H1 (cell line): ENCODE measurements at regions not wholly inside any gene's neighbourhood (a gene's known extent, or its start where the extent isn't known, plus 50 kb on each side); places are given as distances from the start of the nearest gene placed in this dataset.

Source experiments
- CTCF ChIA-PET: fragments of 300-600 bp; sonication (Branson Sonifier 250); formaldehyde crosslinking; loops from one replicate; lab custom pipeline; 2021; ENCODE audit not compliant: partially characterized antibody; lab: Charles Lee
- POLR2A ChIA-PET: fragments of 300-600 bp; sonication (Branson Sonifier 250); formaldehyde crosslinking; loops from one replicate; lab custom pipeline; 2021; ENCODE audit warnings: inconsistent platforms; ENCODE audit not compliant: partially characterized antibody; lab: Charles Lee
- DNase-seq, 2 experiments: peaks; one replicate each; pipeline versions ENCODE4 v3.0.0 to v3.0.0-alpha.2; 2010 to 2022; ENCODE audit warnings: low spot score in 2 of 2, low read depth in 1 of 2, mixed read lengths in 1 of 2
- FAIRE-seq: peaks from 2 replicates; lab custom pipeline; 2011; peaks lifted over from hg19 to GRCh38; lab: Jason Lieb, UNC
- H2AFZ ChIP-seq: 2 replicates; pipeline ENCODE4 v1.8.1; 2012; ENCODE audit warnings: low read length, inconsistent platforms
- H2AK5ac ChIP-seq: 2 replicates; pipeline ENCODE4 v1.6.1; 2013; ENCODE audit warnings: low read depth, low read length
- H2BK120ac ChIP-seq: replicated peaks from 2 replicates; pipeline ENCODE3; 2013; ENCODE audit warnings: low read depth, low read length, inconsistent platforms
- H2BK12ac ChIP-seq: 2 replicates; pipeline ENCODE4 v1.6.1; 2013; ENCODE audit warnings: low read depth, low read length
- H2BK15ac ChIP-seq: 2 replicates; pipeline ENCODE4 v1.6.1; 2013; ENCODE audit warnings: low read length
- H2BK20ac ChIP-seq: 2 replicates; pipeline ENCODE4 v1.6.1; 2013; ENCODE audit warnings: low read length
- H2BK5ac ChIP-seq: 2 replicates; pipeline ENCODE4 v1.6.1; 2013; ENCODE audit warnings: low read depth, low read length
- H3K14ac ChIP-seq: 2 replicates; pipeline ENCODE4 v1.6.1; 2013; ENCODE audit warnings: inconsistent platforms; ENCODE audit not compliant: insufficient read length
- H3K18ac ChIP-seq: 2 replicates; pipeline ENCODE4 v1.6.1; 2013; ENCODE audit warnings: low read length; ENCODE audit errors: extremely low read depth
- H3K23ac ChIP-seq: 2 replicates; pipeline ENCODE4 v1.6.1; 2013; ENCODE audit warnings: inconsistent platforms; ENCODE audit not compliant: insufficient read length
- H3K23me2 ChIP-seq: 2 replicates; pipeline ENCODE4 v1.6.1; 2013; ENCODE audit warnings: low read depth, low read length
- H3K27ac ChIP-seq: 2 replicates; pipeline ENCODE4 v1.6.1; 2011; ENCODE audit warnings: low read depth, low read length, inconsistent platforms
- H3K27me3 ChIP-seq, 4 experiments: replicated peaks in 1 of 4; 1 replicate in 1 of 4; 2 replicates in 3 of 4; pipeline versions ENCODE4 v1.6.1 to v1.8.1; 2011 to 2013; ENCODE audit warnings: low read length in 3 of 4, mild to moderate bottlenecking in 3 of 4, inconsistent platforms in 2 of 4, mixed read lengths in 2 of 4, moderate library complexity in 1 of 4; ENCODE audit not compliant: control insufficient read depth in 3 of 4, insufficient read depth in 3 of 4; ENCODE audit errors: extremely low read depth in 1 of 4
- H3K36me3 ChIP-seq, 4 experiments: 2 replicates each; pipeline versions ENCODE4 v1.6.1 to v1.8.1; 2011 to 2013; ENCODE audit warnings: mild to moderate bottlenecking in 4 of 4, low read length in 3 of 4, moderate library complexity in 2 of 4, control low read depth in 1 of 4, inconsistent platforms in 1 of 4; ENCODE audit not compliant: insufficient read depth in 4 of 4, control insufficient read depth in 2 of 4
- H3K4ac ChIP-seq: replicated peaks from 2 replicates; pipeline ENCODE3; 2013; ENCODE audit warnings: low read length, low read depth, mixed read lengths, inconsistent platforms; ENCODE audit not compliant: insufficient read length
- H3K4me1 ChIP-seq, 4 experiments: replicated peaks in 1 of 4; 1 replicate in 1 of 4; 2 replicates in 3 of 4; pipeline versions ENCODE4 v1.6.1 to v1.8.1; 2011 to 2013; ENCODE audit warnings: low read length in 3 of 4, inconsistent platforms in 2 of 4, mixed read lengths in 1 of 4; ENCODE audit not compliant: insufficient read depth in 4 of 4, control insufficient read depth in 3 of 4
- H3K4me2 ChIP-seq, 2 experiments: 2 replicates each; pipeline versions ENCODE4 v1.6.1 to v1.8.1; 2011 to 2013; ENCODE audit warnings: low read depth in 2 of 2, low read length in 2 of 2, control low read depth in 1 of 2, inconsistent platforms in 1 of 2, mild to moderate bottlenecking in 1 of 2; ENCODE audit not compliant: insufficient read depth in 1 of 2
- H3K4me3 ChIP-seq, 4 experiments: fragments of 200-600, 300-600 bp in 1 of 4; sonication (generic), shearing (Covaris generic), sonication (Bioruptor Twin) in 1 of 4; 2 replicates each; pipeline versions ENCODE4 v1.5.1 to v1.8.1; 2011 to 2016; ENCODE audit warnings: low read length in 4 of 4, low read depth in 3 of 4, control low read depth in 2 of 4, inconsistent platforms in 2 of 4, mild to moderate bottlenecking in 2 of 4, mixed read lengths in 1 of 4, moderate library complexity in 1 of 4; ENCODE audit not compliant: insufficient read depth in 2 of 4; ENCODE audit errors: extremely low read depth in 1 of 4
- H3K56ac ChIP-seq: replicated peaks from 2 replicates; pipeline ENCODE3; 2013; ENCODE audit warnings: low read depth, mild to moderate bottlenecking, mixed read lengths, low read length, inconsistent platforms; ENCODE audit not compliant: insufficient read length
- H3K79me1 ChIP-seq: 2 replicates; pipeline ENCODE4 v1.6.1; 2013; ENCODE audit warnings: low read depth, low read length, control low read depth
- H3K79me2 ChIP-seq, 2 experiments: 2 replicates each; pipeline versions ENCODE4 v1.6.1 to v1.8.1; 2012 to 2013; ENCODE audit warnings: low read length in 2 of 2, mild to moderate bottlenecking in 2 of 2, inconsistent platforms in 1 of 2; ENCODE audit not compliant: insufficient read depth in 2 of 2, control insufficient read depth in 1 of 2
- H3K9ac ChIP-seq, 4 experiments: replicated peaks in 1 of 4; 1 replicate in 1 of 4; 2 replicates in 3 of 4; pipeline versions ENCODE4 v1.6.1 to v1.8.1; 2011 to 2013; ENCODE audit warnings: low read depth in 3 of 4, low read length in 3 of 4, control low read depth in 2 of 4, mild to moderate bottlenecking in 2 of 4, moderate library complexity in 2 of 4, inconsistent platforms in 1 of 4; ENCODE audit errors: extremely low read depth in 1 of 4
- H3K9me3 ChIP-seq, 2 experiments: 2 replicates each; pipeline versions ENCODE4 v1.6.1 to v1.8.1; 2012 to 2013; ENCODE audit warnings: mild to moderate bottlenecking in 2 of 2, moderate library complexity in 2 of 2, control low read depth in 1 of 2, inconsistent platforms in 1 of 2, low read depth in 1 of 2, low read length in 1 of 2, mixed read lengths in 1 of 2; ENCODE audit not compliant: insufficient read depth in 2 of 2
- H4K20me1 ChIP-seq, 2 experiments: replicated peaks in 1 of 2; 2 replicates each; pipeline versions ENCODE3 to v1.8.1; 2011 to 2013; ENCODE audit warnings: inconsistent platforms in 2 of 2, low read length in 2 of 2, mild to moderate bottlenecking in 1 of 2; ENCODE audit not compliant: insufficient read depth in 2 of 2, control insufficient read depth in 1 of 2
- H4K5ac ChIP-seq: 2 replicates; pipeline ENCODE4 v1.6.1; 2013; ENCODE audit warnings: low read length, low read depth, mixed read lengths, inconsistent platforms; ENCODE audit not compliant: insufficient read length
- H4K8ac ChIP-seq: 2 replicates; pipeline ENCODE4 v1.8.0; 2013; ENCODE audit warnings: mild to moderate bottlenecking, moderate library complexity, low read length, inconsistent platforms; ENCODE audit not compliant: insufficient read depth; ENCODE audit errors: extremely low read depth
- H4K91ac ChIP-seq: replicated peaks from 2 replicates; pipeline ENCODE3; 2013; ENCODE audit warnings: low read length, mixed read lengths, inconsistent platforms; ENCODE audit not compliant: insufficient read length
- RFX5 ChIP-seq: IDR thresholded peaks from 2 replicates; pipeline ENCODE4 v1.6.1; 2011; ENCODE audit warnings: low read depth, low read length, improper control_type of control experiment, borderline replicate concordance
- SIN3A ChIP-seq, 2 experiments: IDR thresholded peaks in 1 of 2; conservative IDR thresholded peaks in 1 of 2; 2 replicates each; pipeline ENCODE4 v1.6.1; 2011 to 2012; ENCODE audit warnings: low read length in 2 of 2, improper control_type of control experiment in 1 of 2, low read depth in 1 of 2, mild to moderate bottlenecking in 1 of 2
- WGBS, 2 experiments: shearing (Covaris generic) in 1 of 2; methylation state at CpG; one replicate each; pipeline versions ENCODE4 v1.1.6 to v1.1.7; 2013 to 2015; ENCODE audit warnings: low lambda C conversion rate in 2 of 2, mixed read lengths in 2 of 2, inconsistent platforms in 1 of 2, low coverage in 1 of 2, missing lambda C conversion rate in 1 of 2; ENCODE audit not compliant: insufficient replicate concordance in 2 of 2, insufficient coverage in 1 of 2, insufficient read length in 1 of 2; ENCODE audit errors: extremely low coverage in 1 of 2, missing lambda C conversion rate in 1 of 2; 5-methylcytosine and 5-hydroxymethylcytosine counted together

- H3K79me2 ChIP-seq: no peaks in the 10 kb centered on the region
- H3K4me2 ChIP-seq: no peak overlapping the region
- no peak overlapping the region for H4K5ac ChIP-seq
- H3K79me1 ChIP-seq: no peaks in the 10 kb centered on the region
- ChIA-PET POLR2A (no interaction called here), CTCF (interaction anchor here (1.0 to 1.6 kb wide), 5 partner anchors 16 to 369 kb away, joined by 3 to 6 read pairs (median 4); no protein-coding TSS in a partner anchor)
- no peak overlapping the region for H3K23ac ChIP-seq
- no peak overlapping the region for H3K9ac ChIP-seq
- no peak overlapping the region for H2BK15ac ChIP-seq
- H3K27me3 ChIP-seq: no peaks in the 10 kb centered on the region
- H3K4ac ChIP-seq: no peak overlapping the region
- no peaks in the 10 kb centered on the region for H3K23me2 ChIP-seq
- H2BK12ac ChIP-seq: no peak overlapping the region
- H2BK20ac ChIP-seq: no peak overlapping the region
- no peak overlapping the region for H2BK5ac ChIP-seq
- no peak for DNase-seq
- no peak for FAIRE-seq
- TF ChIP-seq RFX5 (peak; percentile 73), SIN3A (conservative IDR thresholded peaks at IDR 0.05 in 1 of 2, IDR thresholded peaks at IDR 0.05 in 1 of 2; ENCODE audit: low read depth in 1 of 2, low read length in 2 of 2) (no peak)
- H2AFZ ChIP-seq: no peak overlapping the region; the same call in 1 of the 2 replicates
- H4K20me1 ChIP-seq: no peaks in the 10 kb centered on the region
- H4K91ac ChIP-seq: no peak overlapping the region
- H3K4me1 ChIP-seq: peaks cover 0 to 9% (median 3%) of the 10 kb centered on the region in 4 experiments; a peak in 2 of 7 replicates
- H3K18ac ChIP-seq: no peak overlapping the region
- H3K4me3 ChIP-seq: no peak overlapping the region
- peaks cover 0 to 2% (median 0%) of the 10 kb centered on the region in 4 experiments; a peak in 2 of 8 replicates for H3K36me3 ChIP-seq
- no peak overlapping the region for H3K27ac ChIP-seq
- no peak overlapping the region for H3K56ac ChIP-seq
- WGBS, 2 experiments: 82% methylated on average over 9 of the region's 9 CpGs; no CpG with 5 or more reads in 1 of the 2 experiments
- H3K9me3 ChIP-seq: peaks cover 0 to 13% of the 10 kb centered on the region in 2 experiments; a peak in 3 of 4 replicates
- H3K14ac ChIP-seq: no peak overlapping the region
- H4K8ac ChIP-seq: no peak overlapping the region
- H2AK5ac ChIP-seq: no peak overlapping the region; the same call in 1 of the 2 replicates
- H2BK120ac ChIP-seq: no peak overlapping the region
These were observed 199.6 kb upstream of the OTX2 start for GRCh38 chr14:57009585-57010515.
